Inferior parietal cortex (tissue), 1 donor: ENCODE measurements at regions not wholly inside any gene's neighbourhood (a gene's known extent, or its start where the extent isn't known, plus 50 kb on each side); places are given as distances from the start of the nearest gene placed in this dataset.

ENCODE experiments used
- DNase-seq: peaks from one replicate; pipeline ENCODE4 v3.0.0-alpha.2; 2016; ENCODE audit errors: extremely low spot score

DNA sequence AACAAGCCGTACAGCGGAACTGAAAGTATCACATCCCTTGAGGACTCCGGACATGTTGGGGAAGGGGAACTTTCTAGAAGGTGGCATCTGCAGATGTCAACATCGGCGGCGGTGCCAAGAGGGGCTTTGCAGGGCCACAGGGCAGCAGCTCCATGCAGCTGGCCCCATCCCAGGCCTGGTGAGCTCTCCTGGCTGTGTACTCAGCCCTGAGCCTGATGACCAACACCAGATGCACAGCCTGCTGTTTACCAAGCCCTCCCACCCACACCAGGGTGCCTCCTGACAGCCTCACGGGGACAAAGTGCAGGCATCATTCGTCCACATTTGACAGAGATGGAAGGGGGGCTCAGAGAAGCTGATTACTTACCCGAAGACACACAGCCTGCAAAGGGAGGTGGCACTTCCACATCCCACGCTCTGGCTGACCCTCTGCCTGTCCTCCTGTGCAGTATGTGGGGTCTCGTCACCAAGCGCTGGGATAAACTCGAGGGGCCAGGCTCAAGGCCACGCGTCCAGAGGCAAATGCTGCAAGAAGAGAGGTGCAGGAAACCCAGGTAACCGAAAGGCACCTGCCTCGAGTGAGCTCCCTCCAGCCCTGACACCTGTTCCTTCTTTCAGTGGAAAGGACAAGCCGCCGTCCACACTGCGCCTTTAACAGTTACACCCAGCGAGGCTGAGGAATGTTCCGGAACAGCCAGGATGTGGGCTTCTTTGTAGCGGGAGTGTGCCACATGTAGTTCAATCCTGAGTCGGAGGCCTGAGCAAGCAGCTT, 69.0 kb upstream of the ASAP2 start:
- DNase-seq = no peak

DNA sequence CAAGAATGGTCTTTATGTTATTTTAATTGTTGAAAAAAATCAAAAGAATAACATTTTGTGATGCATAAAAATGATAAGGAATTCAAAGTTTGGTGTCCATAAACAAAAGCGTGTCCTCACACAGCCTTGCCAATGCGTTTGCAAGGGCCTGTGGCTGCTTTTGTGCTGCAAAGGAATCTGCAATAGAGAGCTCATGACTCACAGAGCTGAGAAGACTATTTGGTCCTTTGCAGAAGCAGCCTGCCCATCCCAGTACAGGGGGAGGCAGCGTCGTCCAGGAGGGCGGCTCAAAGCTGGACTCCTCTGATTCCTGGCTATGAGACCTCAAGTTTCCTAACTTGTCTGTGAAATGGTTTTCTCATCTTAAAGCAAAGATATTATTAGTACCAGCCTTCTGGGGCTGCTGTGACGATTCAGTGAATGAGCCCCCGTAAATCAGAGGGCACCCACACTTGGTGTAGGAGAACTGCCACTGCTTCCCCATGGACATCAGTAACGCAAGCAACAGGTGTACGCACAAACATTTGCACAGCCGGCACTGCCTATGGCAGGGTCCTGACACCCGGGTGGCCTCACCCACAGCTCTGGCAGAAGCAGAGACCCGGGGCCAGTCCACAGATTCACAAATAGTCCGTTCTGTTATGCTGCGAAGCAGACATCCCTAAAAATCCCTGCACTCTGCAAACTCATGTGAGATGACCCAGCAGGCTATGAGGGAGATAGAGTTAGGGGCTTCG, 70.6 kb upstream of the ASAP2 start:
- DNase-seq = no peak

DNA sequence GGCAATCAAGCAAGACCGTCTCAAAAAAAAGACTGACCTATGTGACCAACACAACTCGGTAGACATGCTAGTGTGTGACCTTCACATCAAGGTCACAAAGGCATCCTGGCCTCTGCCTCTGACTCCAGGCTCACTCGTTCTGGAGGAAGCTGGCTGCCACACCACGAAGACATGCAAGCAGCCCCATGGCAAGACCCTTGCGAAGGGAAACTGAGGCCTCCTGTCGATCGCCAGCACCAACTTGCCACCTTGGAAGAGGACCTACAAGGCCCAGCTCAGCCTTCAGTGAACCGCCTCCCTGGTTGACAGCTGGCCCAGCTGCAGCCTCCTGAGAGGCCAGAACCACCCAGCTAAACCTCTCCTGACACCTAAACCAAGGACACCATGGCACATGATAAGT, 79.3 kb upstream of the ASAP2 start:
- no peak for DNase-seq

DNA sequence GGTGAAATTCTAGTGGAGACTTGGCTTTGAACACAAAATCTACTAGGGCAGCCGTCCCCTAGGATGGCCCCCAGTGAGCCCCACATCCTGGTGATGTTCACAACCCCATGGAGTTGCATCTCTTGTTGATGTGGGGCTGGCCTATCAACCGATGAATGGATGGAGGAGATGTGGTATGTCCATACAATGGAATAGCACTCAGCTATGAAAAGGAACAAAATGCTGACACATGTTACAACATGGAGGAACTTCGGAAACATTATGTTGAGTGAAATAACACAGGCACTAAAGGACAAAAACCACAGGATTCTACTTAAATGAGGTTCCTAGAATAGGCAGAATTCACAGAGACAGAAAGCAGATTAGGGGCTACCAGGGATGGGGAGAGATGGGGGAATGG, 80.1 kb upstream of the ASAP2 start:
- no peak for DNase-seq

DNA sequence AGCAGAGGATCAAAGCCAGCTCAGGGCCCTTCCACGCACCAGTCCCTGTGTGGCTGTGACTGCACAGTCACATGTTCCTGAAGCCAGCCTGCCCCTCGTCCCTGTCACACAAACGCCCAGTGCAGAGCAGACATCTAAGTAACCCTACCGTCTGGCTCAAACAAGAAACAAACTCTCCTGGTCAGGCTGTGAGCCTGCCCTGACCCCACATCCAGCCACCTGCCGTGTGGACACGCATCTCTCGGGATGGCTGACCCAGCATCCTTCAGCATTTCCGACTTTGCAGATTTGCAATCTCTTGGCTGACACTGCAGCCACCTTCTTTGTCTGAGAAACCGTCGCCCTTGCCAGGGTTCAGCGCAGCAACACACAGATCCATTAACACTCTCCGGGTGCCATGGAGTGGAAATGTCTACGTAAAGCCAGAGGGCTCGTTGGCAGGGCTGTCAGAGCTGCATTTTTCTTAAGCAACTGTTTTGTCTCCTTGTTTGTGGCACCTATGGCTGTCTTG, 82.3 kb upstream of the ASAP2 start:
- DNase-seq = no peak

DNA sequence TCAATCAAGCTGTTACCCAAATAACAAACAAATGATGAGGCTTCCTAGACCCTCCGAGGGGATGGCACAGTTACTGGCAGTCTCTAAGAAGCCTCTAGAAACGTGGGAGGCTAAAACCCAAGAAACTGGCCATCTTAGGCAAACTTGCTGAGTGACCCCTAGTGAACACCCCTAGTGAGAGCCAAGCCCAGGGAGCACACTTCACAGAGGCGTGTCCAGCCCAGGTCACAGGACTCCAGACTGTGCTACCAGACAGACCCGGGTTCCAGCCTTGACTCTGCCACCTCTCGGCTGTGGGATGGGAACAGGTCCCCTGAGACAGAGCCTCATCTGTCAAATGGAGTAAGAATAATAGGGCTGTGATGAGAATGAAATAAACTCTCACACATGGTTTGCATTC, 83.5 kb upstream of the ASAP2 start:
- no peak for DNase-seq

DNA sequence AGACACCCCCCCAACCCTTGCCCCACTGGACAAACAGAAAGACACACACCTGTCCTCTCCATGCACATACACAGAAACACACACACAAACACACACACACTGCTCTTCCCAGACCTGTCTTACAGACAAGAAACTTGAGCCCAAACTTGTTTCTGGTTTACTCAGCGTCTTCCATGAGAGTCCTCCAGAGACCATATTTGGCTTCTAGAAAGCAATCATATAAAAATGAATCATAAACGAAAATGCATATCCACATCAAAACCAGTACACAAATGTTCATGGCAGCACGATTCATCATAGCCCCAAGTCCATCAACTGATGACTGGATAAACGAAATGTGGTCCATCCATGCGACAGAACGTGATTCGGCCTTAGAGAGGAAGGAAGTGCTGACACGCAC, 84.2 kb upstream of the ASAP2 start:
- DNase-seq = no peak

DNA sequence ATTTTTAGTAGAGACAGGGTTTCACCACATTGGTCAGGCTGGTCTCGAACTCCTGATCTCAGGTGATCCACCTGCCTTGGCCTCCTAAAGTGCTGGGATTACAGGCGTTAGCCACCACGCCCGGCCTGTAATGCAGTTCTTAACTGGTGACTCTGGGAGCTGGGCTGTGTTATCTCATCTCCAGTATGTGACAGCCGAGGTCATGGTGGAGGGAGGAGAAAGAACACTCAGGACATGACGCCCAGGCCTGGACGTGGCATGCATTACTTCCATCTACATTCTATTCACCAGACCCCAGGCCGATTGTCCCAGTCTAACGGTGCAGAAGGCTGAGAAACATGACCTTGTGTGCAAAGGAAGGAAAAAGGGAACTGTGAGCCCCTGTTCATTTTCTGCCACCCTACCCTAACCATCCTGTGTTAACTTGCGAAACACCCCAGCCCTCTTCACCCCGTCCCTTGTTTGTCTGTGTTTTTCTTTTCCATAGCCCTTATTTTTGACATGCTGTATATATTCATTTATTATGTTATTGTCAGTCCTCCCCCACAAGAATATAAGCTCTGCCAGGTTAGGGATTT, 88.1 kb upstream of the ASAP2 start:
- DNase-seq = no peak

DNA sequence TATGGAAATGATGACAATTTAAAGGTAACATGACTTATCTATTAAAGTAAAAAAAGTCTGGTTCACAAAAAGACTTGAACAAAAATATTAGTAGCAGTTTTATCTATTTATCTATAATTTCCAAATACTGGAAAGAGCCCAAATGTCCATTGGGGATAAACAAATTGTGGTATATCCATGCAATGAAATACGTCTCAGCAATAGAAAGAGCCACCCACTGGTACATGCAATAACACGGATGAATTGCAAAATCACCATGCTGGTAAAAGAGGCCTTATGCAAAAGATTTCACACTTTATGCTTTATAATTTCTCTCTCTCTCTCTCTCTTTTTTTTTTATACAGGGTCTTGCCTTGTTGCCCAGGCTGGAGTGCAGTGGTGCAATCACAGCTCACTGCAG, 91.4 kb upstream of the ASAP2 start:
- no peak for DNase-seq

DNA sequence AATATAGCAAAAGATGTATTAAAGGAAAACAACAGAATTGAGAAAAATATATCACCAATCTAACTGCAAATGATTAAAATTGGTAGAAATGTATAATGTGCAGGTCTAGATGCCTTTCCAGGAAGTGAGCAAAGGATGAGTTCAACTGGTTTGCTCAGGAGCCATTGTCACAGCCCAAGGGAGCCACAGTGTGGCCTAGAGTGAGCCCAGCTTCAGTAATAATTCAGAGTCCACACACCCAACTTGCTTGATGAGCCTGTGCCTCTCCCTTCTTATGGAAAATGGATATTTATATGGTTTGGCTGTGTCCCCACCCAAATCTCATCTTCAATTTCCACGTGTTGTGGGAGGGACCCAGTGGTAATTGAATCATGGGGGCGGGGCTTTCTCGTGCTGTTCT, 92.2 kb upstream of the ASAP2 start:
- no peak for DNase-seq

DNA sequence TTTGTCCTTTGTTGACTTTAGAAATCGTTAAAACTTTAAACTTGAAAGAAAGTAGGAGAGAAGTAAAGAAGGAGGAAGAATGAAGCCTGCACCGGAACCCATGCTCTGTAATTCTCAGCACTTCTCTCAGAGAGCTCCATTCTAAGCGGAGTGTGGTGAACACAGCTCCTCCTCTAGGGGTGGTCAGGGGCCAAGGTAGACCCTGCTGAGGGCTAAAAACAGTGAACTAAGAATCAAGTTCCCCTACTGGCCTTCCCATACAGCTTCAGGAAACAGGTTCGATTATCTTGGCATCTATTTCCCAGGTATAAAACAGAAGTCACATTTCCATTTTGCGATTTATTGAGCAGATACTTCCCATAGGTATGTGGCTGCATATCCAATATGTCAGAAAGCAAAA, 92.7 kb upstream of the ASAP2 start:
- DNase-seq = no peak

DNA sequence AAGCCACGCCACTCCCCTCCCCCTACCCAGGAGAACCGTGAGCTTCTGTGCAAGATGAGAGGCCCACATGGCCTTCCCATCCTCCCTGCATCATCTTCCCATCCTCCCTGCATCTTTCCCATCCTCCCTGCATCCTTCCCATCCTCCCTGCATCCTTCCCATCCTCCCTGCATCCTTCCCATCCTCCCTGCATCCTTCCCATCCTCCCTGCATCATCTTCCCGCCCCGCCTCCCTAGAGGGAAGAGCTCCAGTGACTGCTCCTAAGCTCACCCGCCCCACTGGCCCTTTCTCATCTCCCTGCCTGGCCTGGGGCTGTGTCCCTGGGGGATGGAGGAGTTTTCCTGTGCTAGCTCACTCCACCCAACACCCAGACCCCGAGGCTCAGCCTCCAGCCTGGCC, 93.3 kb upstream of the ASAP2 start:
- no peak for DNase-seq

DNA sequence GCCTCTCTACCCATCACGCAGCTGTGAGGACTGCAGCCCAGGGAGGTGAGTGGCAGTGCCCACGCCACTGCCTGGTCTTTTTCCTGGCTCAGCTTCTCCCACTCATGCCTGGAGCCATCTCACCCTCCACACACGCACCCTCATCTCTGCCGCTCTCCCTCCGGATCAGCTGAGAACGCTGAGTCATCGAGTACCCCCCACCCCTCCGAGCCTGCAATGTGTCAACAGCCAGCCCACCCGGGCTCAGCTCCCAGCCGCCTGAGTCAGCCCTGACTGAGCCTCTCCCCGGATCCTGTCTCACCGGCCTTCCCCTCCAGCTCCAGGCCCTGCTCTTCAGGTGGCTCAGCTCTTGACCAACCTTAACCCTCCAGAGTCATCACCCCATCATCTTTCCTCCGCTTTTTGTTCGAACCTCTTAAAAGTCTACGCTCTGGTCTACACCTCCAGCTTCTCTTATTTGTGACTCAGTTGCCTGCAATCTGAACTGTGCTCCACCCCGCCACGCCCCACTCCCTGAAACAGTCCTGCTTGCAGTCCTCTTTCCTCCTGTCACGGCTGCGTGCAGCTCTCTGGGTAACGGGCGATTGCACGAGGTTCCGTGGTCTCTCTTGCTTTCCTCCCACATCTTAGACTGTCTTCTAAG, 94.4 kb upstream of the ASAP2 start:
- DNase-seq = no peak

DNA sequence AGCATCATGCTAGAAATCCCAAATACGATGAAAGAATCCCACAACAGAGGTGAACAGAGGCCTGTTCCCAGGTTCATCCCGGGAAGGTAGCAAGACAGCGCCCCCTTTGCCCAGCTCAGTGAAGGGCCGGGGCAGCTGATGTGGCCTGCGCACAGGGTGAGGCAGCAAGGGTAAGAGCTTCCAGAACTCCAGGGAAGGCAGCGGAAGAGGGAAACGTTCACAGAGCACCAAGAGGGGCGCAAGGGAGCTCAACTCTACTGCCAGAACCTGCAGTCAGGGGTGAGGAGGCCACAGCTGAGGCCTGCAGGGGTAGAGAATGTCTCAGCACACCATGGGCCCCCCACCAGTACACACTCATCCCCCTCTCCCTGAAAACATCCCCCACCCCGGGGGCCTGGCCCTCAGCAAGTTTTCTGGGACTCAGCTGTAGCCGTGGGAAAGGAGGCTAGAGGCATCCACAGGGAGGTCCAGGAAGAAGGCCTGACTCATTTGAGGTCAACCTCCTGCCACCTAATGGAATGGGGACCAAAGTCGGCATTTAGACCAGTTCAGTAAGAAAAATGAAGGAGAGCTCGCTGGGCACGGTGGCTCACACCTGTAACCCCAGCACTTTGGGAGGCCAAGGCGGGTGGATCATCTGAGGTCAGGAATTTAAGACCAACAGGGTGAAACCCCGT, 95.6 kb upstream of the ASAP2 start:
- DNase-seq = no peak

DNA sequence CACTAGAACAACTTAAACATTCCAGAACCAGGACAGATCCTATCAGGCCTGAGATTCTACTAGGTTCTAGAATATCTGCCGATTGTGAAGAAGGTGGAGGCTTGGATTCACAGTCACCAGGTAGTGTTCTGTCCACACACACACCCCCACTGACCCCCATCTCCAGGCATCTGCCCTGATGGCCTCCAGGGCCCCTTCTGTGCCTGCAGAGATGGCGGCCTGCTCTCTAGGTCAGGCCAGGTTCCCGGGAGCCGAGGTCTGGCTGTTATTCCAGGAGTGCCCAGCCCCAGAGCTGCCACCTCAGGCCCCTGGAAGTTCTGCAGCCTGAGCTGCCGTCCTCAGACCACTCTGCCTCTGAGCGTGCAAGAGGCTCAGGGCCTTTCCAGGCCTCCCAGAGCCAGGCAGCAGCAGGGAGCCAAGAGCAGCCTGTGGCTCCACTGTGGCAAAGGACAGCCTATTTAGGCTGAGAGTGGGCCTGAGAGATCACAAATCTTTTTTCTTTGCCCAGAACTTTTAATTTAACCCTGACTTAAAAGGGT, 96.2 kb upstream of the ASAP2 start:
- no peak for DNase-seq

DNA sequence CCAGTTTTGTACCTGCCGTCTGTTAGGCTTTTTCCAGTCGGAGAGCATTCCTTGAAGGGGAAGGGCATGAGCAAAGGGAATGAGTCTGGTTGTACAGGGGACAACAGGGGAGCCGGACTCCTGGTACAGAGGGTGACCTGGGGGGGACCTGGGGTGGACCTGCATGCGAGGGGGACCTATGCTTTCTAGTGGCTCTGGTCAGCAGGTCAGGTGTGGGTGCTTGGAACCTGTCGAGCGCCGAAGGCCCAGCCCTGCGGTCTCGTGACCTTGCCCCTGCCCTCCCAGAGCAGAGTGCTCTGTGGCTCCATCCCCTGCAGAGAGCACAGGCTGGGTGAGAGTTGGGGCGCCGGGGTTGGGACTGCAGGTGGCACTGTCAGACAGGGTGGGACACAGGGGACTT, 96.7 kb upstream of the ASAP2 start:
- DNase-seq = no peak

DNA sequence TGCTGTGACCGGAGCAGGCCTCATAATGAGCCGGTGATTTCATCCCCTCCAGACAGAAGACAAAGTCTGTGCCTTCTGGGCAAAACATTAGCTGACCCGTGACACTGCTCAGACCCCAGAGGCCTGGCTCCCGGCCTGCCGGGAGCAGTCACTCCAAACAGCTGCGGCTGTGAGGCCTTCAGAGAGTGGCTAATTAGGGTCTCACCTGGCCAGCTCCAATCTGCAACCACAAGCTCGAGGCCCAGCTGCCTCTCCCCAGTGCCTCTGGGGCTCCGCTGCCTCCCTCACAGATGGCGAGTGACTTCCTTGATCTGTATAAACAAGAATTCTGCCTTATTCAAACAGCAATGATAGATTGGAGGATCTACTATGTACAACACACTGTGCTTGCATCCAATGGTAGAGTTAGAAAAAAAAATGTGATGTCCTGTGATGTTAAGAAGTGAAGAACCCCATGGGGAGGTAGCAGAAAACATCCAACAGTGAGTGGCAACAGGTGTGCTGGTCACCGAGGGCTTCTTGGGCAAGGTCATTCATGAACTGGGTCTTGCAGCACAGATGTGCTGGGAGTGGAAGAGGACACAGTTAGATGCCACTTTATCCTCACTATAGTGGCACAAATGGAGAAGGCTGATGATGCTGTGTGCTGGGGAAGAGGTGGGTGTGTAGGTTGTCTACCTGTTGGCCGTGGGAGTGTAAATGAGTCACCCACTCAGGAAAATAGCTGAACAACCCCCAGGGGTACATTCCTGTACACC, 98.2 kb upstream of the ASAP2 start:
- no peak for DNase-seq

DNA sequence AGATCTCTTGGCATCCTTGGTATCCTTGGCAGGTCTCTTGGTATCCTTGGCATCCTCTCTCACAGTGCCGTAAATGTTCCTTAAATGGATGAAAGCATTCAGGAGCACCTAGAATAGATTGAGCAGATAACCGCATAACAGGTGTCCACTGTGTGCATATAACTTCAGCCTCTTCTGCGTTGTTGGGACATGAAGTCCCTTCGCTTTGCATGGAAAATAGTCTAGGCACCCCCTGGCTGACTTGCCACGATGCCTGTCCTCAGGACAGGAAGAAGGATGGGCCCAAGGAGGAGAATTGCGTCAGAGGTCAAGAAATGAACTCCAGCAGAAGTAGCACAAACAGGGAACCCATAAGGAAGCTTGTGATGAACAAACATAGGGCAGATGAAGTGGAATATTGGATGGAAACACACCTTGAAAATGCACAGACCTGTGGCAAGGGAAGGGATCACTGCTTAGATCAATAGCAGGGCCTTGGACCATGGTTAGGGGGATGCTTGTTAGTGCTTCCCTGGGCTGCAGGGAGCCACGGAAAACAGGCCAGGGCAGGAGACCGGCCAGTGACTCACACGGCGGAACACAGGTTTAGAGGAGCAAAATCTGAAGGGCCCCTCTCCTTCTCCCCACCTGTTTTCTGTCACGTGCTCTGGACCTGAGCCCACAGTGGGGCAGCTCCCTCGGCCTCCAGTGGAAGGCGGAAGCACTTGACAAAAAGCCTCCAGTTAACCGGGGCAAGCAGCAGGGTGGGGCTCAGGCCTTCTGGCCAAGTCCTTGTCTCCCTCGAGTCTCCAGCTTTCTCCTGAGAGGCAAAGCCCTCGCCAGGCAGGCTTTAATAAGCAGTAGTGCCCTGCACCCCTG, 99.2 kb upstream of the ASAP2 start:
- DNase-seq = no peak

DNA sequence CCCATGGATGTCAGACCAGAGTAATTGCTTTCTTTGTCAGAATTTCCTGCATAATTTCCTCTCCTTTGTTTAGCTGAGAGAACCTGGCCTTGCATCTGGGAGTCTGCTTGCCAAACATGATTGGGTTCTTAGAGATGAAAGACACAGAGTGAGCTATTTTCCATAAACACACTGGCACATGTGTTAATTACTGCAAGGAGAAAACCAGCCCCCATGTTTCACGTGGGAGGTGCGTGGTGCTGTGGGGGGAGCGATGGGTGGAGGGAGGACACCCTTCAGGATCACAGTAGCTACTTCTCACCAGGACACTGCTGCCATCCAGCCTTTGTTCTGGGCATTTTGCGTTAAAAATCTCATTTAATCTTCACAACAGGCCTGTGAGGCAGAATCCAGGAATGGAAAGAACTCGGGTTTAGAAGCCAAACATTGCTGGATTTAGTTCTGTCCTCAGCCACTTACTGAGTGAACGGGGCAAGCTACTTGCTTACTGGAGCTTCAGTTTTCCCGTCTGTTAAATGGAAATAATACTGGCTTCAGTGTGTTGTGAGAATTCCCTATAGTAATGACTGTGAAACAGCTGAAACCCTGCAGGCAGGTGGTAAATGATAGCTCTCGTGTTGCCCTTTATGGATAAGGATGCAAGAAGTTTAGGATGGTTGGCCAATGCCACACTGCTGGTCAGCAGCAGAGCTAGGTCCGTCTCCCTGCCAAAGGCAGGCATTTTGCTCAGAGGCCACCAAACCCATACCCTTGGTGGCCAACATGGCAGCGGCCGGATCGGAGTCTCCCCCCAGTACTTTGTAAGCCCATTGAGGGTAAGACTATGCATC, 100.1 kb upstream of the ASAP2 start:
- no peak for DNase-seq
